CD14-positive monocyte (primary cell): ENCODE measurements at regions not wholly inside any gene's neighbourhood (a gene's known extent, or its start where the extent isn't known, plus 50 kb on each side); places are given as distances from the start of the nearest gene placed in this dataset.
A peak's percentile ranks its signal among the peaks of the same experiment; 100 is the strongest.

Experiments
- DNase-seq, 3 donors: peaks; one replicate each; pipeline ENCODE4 v3.0.0-alpha.2; 2011 to 2022
- H2AFZ ChIP-seq: 2 replicates; pipeline ENCODE4 v1.6.0; 2012; ENCODE audit warnings: mild to moderate bottlenecking, low read depth, low read length, inconsistent platforms; ENCODE audit not compliant: insufficient read depth, poor library complexity, severe bottlenecking
- H3K27ac ChIP-seq, 2 donors: 1 replicate in 1 of 2; 2 replicates in 1 of 2; pipeline ENCODE4 v1.5.1; 2012 to 2013; ENCODE audit warnings: low read length in 2 of 2, control low read depth in 1 of 2, inconsistent platforms in 1 of 2, low read depth in 1 of 2, mild to moderate bottlenecking in 1 of 2
- H3K27me3 ChIP-seq, 2 donors: one replicate each; pipeline versions ENCODE4 v1.6.0 to v1.6.1; 2011 to 2013; ENCODE audit warnings: low read length in 2 of 2; ENCODE audit not compliant: control insufficient read depth in 2 of 2, insufficient read depth in 2 of 2
- H3K36me3 ChIP-seq, 2 donors: replicated peaks in 1 of 2; 1 replicate in 1 of 2; 2 replicates in 1 of 2; pipeline versions ENCODE4 v1.5.1 to v1.6.1; 2012 to 2013; ENCODE audit warnings: low read length in 2 of 2, control low read depth in 1 of 2, inconsistent platforms in 1 of 2, mild to moderate bottlenecking in 1 of 2; ENCODE audit not compliant: insufficient read depth in 2 of 2, control insufficient read depth in 1 of 2
- H3K4me1 ChIP-seq, 2 donors: 1 replicate in 1 of 2; 2 replicates in 1 of 2; pipeline versions ENCODE4 v1.5.1 to v1.6.1; 2012 to 2013; ENCODE audit warnings: low read length in 2 of 2, control low read depth in 1 of 2, inconsistent platforms in 1 of 2, mild to moderate bottlenecking in 1 of 2, moderate library complexity in 1 of 2; ENCODE audit not compliant: insufficient read depth in 2 of 2, control insufficient read depth in 1 of 2
- H3K4me2 ChIP-seq: replicated peaks from 2 replicates; pipeline ENCODE3; 2012; ENCODE audit warnings: low read length, moderate library complexity, mild to moderate bottlenecking; ENCODE audit not compliant: poor library complexity, severe bottlenecking; ENCODE audit errors: extremely low read depth
- H3K4me3 ChIP-seq, 3 experiments: fragments of 200-600 bp in 1 of 3; sonication (generic) in 1 of 3; replicated peaks in 1 of 3; 1 replicate in 2 of 3; 2 replicates in 1 of 3; pipeline ENCODE4 v1.5.1; 2011 to 2013; ENCODE audit warnings: low read length in 3 of 3, mild to moderate bottlenecking in 3 of 3, control low read depth in 2 of 3, low read depth in 2 of 3, inconsistent platforms in 1 of 3, moderate library complexity in 1 of 3
- H3K79me2 ChIP-seq: 2 replicates; pipeline ENCODE4 v1.6.0; 2012; ENCODE audit warnings: mild to moderate bottlenecking, control low read depth, inconsistent platforms, low read length, moderate library complexity; ENCODE audit not compliant: insufficient read depth
- H3K9ac ChIP-seq: 2 replicates; pipeline ENCODE4 v1.6.0; 2017; ENCODE audit warnings: low read length, mild to moderate bottlenecking; ENCODE audit not compliant: insufficient read depth, poor library complexity, severe bottlenecking
- H3K9me3 ChIP-seq, 2 donors: replicated peaks in 1 of 2; 1 replicate in 1 of 2; 2 replicates in 1 of 2; pipeline versions ENCODE4 v1.5.1 to v1.6.1; 2012 to 2013; ENCODE audit warnings: low read length in 2 of 2, control low read depth in 1 of 2; ENCODE audit not compliant: control insufficient read depth in 1 of 2, insufficient read depth in 1 of 2
- H4K20me1 ChIP-seq: 2 replicates; pipeline ENCODE4 v1.6.0; 2012; ENCODE audit warnings: mild to moderate bottlenecking, low read length, control low read depth, moderate library complexity; ENCODE audit not compliant: insufficient read depth
- H3K27ac Mint-ChIP-seq, 7 donors: one replicate each; pipeline ENCODE4 v1.8.0; 2020; ENCODE audit warnings: mild to moderate bottlenecking in 7 of 7, mixed read lengths in 7 of 7, moderate library complexity in 6 of 7, inconsistent platforms in 2 of 7
- H3K27me3 Mint-ChIP-seq, 3 donors: one replicate each; pipeline ENCODE4 v1.8.0; 2021 to 2022; ENCODE audit warnings: low read depth in 3 of 3, mild to moderate bottlenecking in 3 of 3, mixed read lengths in 3 of 3, moderate library complexity in 3 of 3, inconsistent platforms in 1 of 3
- H3K36me3 Mint-ChIP-seq, 2 donors: one replicate each; pipeline ENCODE4 v1.8.0; 2020; ENCODE audit warnings: mixed read lengths in 2 of 2, inconsistent platforms in 1 of 2, mild to moderate bottlenecking in 1 of 2
- H3K4me1 Mint-ChIP-seq: one replicate; pipeline ENCODE4 v1.8.0; 2020; ENCODE audit warnings: mild to moderate bottlenecking, mixed read lengths
- H3K4me3 Mint-ChIP-seq, 2 donors: one replicate each; pipeline ENCODE4 v1.8.0; 2020; ENCODE audit warnings: mild to moderate bottlenecking in 2 of 2, mixed read lengths in 2 of 2, moderate library complexity in 1 of 2
- H3K9me3 Mint-ChIP-seq, 7 donors: one replicate each; pipeline ENCODE4 v1.8.0; 2020 to 2022; ENCODE audit warnings: mixed read lengths in 7 of 7, mild to moderate bottlenecking in 6 of 7, moderate library complexity in 6 of 7, inconsistent platforms in 2 of 7
- WGBS: methylation state at CpG from one replicate; pipeline ENCODE4 v1.1.5; 2013; ENCODE audit warnings: missing lambda C conversion rate; ENCODE audit not compliant: insufficient coverage; 5-methylcytosine and 5-hydroxymethylcytosine counted together
- intact Hi-C, 2 donors: fragments of 100-400 bp; cut with micrococcal nuclease; formaldehyde crosslinking; loops; one replicate each; pipeline versions ENCODE4 v1.15.0 to v1.15.1; 2023
- TF ChIP-seq, protein P1 (sequence below): fragments of 200-600 bp; IDR thresholded peaks from one replicate; pipeline ENCODE4 v1.8.0; 2022; ENCODE audit warnings: antibody characterized with exemption, mild to moderate bottlenecking

DNA sequence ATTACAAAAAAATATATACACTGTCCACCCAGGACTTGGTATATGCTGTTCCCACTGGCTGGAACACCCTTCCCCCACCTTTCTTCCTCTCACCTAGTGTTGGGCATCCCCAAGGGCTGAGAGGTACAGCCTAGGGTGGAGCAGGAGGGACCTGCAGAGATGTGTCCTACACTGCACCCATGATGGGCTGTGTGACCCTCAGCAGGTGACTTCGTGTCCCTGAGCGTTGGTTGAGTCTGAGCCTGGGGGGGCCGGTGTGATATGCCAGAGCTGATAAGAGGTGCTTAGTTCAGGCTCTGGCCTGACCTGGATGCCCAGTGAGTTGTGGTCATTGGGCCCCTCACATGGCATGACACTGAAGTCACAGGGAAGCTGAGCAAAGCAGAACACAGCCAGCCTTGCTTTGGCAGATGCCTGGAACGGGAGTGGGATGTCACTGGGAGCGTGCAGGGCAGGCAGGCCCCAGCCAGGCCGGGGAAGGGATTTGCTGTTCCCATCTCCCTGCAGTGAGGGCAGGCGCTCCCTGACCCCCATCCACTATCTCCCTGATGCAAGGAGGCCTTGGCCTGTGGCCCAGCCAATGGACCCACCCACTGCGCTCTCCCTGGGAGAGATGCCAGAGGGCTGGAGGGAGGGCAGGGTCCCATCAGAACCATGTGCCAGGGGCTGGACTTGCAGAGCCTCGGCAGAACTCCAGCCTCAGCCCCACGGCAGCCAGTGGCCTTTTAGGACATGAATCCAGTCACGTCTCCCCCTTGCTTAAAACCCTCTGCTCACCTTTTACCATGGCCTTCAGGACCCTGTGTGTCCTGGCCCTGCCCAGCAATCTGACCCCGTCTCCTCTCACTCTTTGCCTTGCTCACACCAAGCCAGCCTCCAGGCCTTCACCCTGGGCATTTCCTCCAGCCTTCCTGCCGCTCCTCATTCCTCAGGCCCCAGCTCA is 138.9 kb downstream of the MN1 start:
- H3K9me3 Mint-ChIP-seq = peaks cover 0 to 7% (median 4%) of the 10 kb centered on the region in 7 donors
- WGBS = 83% methylated on average over 9 of the region's 13 CpGs
- H3K4me3 ChIP-seq = no peak overlapping the region
- no peak overlapping the region for H3K4me3 Mint-ChIP-seq
- no peak overlapping the region for H3K27ac Mint-ChIP-seq
- intact Hi-C loops = no loop called here
- TF ChIP-seq, protein P1, sequence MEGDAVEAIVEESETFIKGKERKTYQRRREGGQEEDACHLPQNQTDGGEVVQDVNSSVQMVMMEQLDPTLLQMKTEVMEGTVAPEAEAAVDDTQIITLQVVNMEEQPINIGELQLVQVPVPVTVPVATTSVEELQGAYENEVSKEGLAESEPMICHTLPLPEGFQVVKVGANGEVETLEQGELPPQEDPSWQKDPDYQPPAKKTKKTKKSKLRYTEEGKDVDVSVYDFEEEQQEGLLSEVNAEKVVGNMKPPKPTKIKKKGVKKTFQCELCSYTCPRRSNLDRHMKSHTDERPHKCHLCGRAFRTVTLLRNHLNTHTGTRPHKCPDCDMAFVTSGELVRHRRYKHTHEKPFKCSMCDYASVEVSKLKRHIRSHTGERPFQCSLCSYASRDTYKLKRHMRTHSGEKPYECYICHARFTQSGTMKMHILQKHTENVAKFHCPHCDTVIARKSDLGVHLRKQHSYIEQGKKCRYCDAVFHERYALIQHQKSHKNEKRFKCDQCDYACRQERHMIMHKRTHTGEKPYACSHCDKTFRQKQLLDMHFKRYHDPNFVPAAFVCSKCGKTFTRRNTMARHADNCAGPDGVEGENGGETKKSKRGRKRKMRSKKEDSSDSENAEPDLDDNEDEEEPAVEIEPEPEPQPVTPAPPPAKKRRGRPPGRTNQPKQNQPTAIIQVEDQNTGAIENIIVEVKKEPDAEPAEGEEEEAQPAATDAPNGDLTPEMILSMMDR = no peak
- DNase-seq = no peak
- peaks cover 0 to 4% of the 10 kb centered on the region in 2 donors for H3K36me3 Mint-ChIP-seq
- H3K4me1 Mint-ChIP-seq = peaks cover 11% of the 10 kb centered on the region
- peaks cover 0 to 8% (median 0%) of the 10 kb centered on the region in 3 donors for H3K27me3 Mint-ChIP-seq
- H3K4me2 ChIP-seq = no peak overlapping the region
- H3K4me1 ChIP-seq = peaks cover 0 to 3% of the 10 kb centered on the region in 2 donors
- no peak overlapping the region for H3K9ac ChIP-seq
- no peaks in the 10 kb centered on the region for H3K36me3 ChIP-seq
- no peaks in the 10 kb centered on the region for H3K27me3 ChIP-seq
- H2AFZ ChIP-seq = no peak overlapping the region
- peaks cover 5 to 6% of the 10 kb centered on the region in 2 donors for H3K9me3 ChIP-seq
- H4K20me1 ChIP-seq = no peaks in the 10 kb centered on the region
- H3K27ac ChIP-seq = no peak overlapping the region
- H3K79me2 ChIP-seq = no peaks in the 10 kb centered on the region

DNA sequence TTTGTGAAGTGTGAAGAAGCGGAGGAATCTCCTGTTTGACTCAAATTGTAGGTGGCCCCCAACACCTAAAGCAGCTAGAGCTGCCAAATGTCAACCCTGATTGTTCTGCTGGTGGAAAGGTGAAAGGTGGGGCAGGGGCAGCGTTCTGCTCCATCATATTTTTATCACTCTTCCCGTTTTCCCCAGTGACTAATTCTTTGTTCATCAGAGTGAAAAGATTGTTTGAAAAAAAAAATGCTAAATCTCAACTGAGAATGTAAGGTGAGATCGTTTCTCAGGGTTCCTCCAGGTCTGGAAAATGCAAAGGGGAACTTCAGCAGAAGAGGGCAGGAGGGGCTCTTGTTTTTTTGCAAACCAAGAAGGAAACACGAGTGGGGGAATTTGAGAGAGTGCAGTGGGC is 137.7 kb downstream of the MN1 start:
- Histone ChIP-seq H3K9ac (no peak overlapping the region), H3K9me3 (peaks cover 5 to 6% of the 10 kb centered on the region in 2 donors), H3K4me1 (peaks cover 9 to 10% of the 10 kb centered on the region in 2 donors), H4K20me1 (no peaks in the 10 kb centered on the region), H3K4me3 (no peak overlapping the region), H3K79me2 (no peaks in the 10 kb centered on the region), H2AFZ (no peak overlapping the region), H3K4me2 (no peak overlapping the region), H3K27ac (no peak overlapping the region), H3K36me3 (no peaks in the 10 kb centered on the region), H3K27me3 (no peaks in the 10 kb centered on the region)
- peak overlapping the region in 2 of 7 donors; percentile 31 to 60 for H3K27ac Mint-ChIP-seq
- DNase-seq = peak in 2 of 3 donors; percentile 3 to 27
- H3K9me3 Mint-ChIP-seq = peaks cover 1 to 7% (median 4%) of the 10 kb centered on the region in 7 donors
- H3K36me3 Mint-ChIP-seq = peaks cover 0 to 4% of the 10 kb centered on the region in 2 donors
- WGBS = 0% methylated on average over 1 of the region's 5 CpGs
- intact Hi-C loops = no loop called here
- H3K4me3 Mint-ChIP-seq = no peak overlapping the region
- peaks cover 0 to 8% (median 0%) of the 10 kb centered on the region in 3 donors for H3K27me3 Mint-ChIP-seq
- TF ChIP-seq, protein P1 = no peak
- H3K4me1 Mint-ChIP-seq = peaks cover 20% of the 10 kb centered on the region
